Brain microvascular endothelial cell (primary cell): ENCODE measurements at regions not wholly inside any gene's neighbourhood (a gene's known extent, or its start where the extent isn't known, plus 50 kb on each side); places are given as distances from the start of the nearest gene placed in this dataset.

Source experiments
- DNase-seq: peaks from one replicate; pipeline ENCODE4 v3.0.0-alpha.2; 2020
- H3K27ac ChIP-seq: fragments of 250-450 bp; sonication (Bioruptor Pico); 2 replicates; pipeline ENCODE4 v1.5.1; 2020; ENCODE audit warnings: mild to moderate bottlenecking, moderate library complexity
- H3K27me3 ChIP-seq: fragments of 250-450 bp; sonication (Bioruptor Pico); replicated peaks from 2 replicates; pipeline ENCODE4 v1.5.1; 2020; ENCODE audit warnings: mild to moderate bottlenecking
- H3K36me3 ChIP-seq: fragments of 250-450 bp; sonication (Bioruptor Pico); replicated peaks from 2 replicates; pipeline ENCODE4 v1.5.1; 2020; ENCODE audit warnings: mild to moderate bottlenecking
- H3K4me3 ChIP-seq: 2 replicates; pipeline ENCODE4 v1.5.1; 2011; ENCODE audit warnings: low read depth, mild to moderate bottlenecking, control low read depth, low read length, moderate library complexity
- in situ Hi-C: cut with HindIII; loops from 2 replicates; pipeline ENCODE4 v1.10.0; 2017; ENCODE audit warnings: low sequenced_read_pairs, low pct_ligation_motif_present
- TF ChIP-seq, protein P1 (sequence below): IDR thresholded peaks from 2 replicates; pipeline ENCODE4 v1.5.1; 2011; ENCODE audit warnings: low read depth, mild to moderate bottlenecking, moderate library complexity, low read length, control low read depth, inconsistent platforms; ENCODE audit errors: missing control alignments

DNA sequence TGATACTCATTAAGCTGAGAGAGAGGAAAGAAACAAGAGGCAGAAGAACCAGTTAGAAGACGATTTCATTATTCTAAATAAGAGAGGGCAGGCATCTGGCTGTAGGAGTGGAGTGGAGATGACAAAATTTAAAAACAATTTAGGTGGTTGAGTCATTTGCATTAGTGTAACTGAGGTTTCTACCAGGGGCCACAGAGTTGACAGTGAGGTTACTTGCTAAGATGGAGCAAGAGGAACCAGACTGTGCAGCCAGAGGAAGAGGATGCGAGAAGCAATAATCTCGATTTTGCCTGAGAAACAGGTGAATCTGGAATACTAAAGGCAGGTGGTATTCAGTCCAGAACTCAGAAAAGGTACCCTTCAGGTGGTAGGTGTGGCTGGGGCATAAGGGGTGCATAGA, 491.9 kb downstream of the MID1IP1 start:
- no peaks in the 10 kb centered on the region for H3K36me3 ChIP-seq
- H3K4me3 ChIP-seq: no peak overlapping the region
- H3K27ac ChIP-seq: no peak overlapping the region
- TF ChIP-seq, protein P1, sequence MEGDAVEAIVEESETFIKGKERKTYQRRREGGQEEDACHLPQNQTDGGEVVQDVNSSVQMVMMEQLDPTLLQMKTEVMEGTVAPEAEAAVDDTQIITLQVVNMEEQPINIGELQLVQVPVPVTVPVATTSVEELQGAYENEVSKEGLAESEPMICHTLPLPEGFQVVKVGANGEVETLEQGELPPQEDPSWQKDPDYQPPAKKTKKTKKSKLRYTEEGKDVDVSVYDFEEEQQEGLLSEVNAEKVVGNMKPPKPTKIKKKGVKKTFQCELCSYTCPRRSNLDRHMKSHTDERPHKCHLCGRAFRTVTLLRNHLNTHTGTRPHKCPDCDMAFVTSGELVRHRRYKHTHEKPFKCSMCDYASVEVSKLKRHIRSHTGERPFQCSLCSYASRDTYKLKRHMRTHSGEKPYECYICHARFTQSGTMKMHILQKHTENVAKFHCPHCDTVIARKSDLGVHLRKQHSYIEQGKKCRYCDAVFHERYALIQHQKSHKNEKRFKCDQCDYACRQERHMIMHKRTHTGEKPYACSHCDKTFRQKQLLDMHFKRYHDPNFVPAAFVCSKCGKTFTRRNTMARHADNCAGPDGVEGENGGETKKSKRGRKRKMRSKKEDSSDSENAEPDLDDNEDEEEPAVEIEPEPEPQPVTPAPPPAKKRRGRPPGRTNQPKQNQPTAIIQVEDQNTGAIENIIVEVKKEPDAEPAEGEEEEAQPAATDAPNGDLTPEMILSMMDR: no peak
- DNase-seq: no peak
- in situ Hi-C loops: no loop called here
- no peaks in the 10 kb centered on the region for H3K27me3 ChIP-seq

- no peak for DNase-seq
- in situ Hi-C loops: no loop called here
- Histone ChIP-seq H3K27ac (no peak overlapping the region), H3K27me3 (no peaks in the 10 kb centered on the region), H3K4me3 (no peak overlapping the region), H3K36me3 (no peaks in the 10 kb centered on the region)
- TF ChIP-seq, protein P1: no peak
Measured at GRCh38 chrX:39296472-39296871, 495.2 kb downstream of the MID1IP1 start.

DNA sequence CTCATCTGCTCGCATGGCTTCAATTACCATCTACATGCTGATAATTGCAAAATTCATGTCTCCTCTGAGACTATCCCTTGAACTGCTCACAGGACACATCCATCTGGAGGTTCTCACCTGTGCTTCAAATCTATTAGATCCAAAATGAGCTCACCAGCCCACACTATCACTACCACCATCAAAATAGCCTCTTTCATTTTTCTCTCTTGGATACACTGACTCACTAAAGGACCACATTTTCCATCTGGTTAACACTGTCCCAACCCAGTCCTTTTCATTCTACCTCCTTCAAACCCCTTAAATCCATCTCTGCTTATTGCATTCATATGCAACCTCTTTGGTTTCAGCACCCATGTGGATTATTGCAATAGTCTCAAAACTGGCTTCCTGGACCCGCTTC, 497.6 kb downstream of the MID1IP1 start:
- Histone ChIP-seq H3K27ac (no peak overlapping the region), H3K36me3 (no peaks in the 10 kb centered on the region), H3K4me3 (no peak overlapping the region), H3K27me3 (no peaks in the 10 kb centered on the region)
- no peak for DNase-seq
- TF ChIP-seq, protein P1: no peak
- in situ Hi-C loops: no loop called here

- TF ChIP-seq, protein P1: no peak
- in situ Hi-C loops: no loop called here
- H3K36me3 ChIP-seq: no peaks in the 10 kb centered on the region
- no peak for DNase-seq
- no peak overlapping the region for H3K4me3 ChIP-seq
- H3K27ac ChIP-seq: no peak overlapping the region
- no peaks in the 10 kb centered on the region for H3K27me3 ChIP-seq
Measured at GRCh38 chrX:39299615-39300014, 498.4 kb downstream of the MID1IP1 start.

DNA sequence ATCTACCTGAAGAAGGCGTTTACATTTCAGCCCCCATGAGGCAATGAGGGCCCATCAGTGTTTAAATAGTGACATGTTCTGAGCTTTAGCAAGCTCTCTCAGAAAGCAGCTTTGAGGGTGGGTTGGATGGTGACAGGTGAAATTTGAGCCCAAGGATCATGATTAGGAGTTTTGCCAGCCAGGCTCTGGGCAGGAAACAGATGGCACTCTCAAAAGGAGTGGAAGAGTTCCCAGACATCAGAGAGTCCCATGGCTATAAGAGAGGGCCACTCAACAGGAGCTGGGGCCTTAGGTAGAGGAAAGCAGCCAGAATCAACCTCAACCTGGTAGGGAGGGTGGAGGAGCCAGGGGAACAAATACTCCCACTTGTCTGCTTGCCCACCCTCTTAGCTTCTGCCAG, 499.8 kb downstream of the MID1IP1 start:
- DNase-seq: no peak
- in situ Hi-C loops: no loop called here
- H3K36me3 ChIP-seq: no peaks in the 10 kb centered on the region
- TF ChIP-seq, protein P1: no peak
- no peak overlapping the region for H3K27ac ChIP-seq
- H3K4me3 ChIP-seq: no peak overlapping the region
- H3K27me3 ChIP-seq: no peaks in the 10 kb centered on the region

DNA sequence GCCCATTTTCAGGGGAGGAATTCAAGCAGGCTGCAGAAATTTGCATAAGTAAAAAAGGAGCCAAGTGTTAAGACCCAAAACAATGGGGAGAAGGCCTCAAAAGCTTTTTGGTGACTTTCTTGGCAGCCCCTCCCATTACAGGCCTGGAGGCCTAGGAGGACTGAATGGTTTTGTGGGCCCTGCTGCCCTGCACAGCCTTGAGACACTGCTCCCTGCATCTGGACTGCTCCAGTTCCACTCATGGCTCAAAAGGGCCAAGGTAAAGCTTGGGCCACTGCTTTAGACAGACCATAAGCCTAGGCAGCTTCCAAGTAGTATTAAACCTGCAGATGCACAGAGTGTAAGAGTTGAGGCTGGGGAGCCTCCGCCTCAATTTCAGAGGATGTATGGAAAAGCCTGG, 501.6 kb downstream of the MID1IP1 start:
- in situ Hi-C loops: no loop called here
- Histone ChIP-seq H3K4me3 (no peak overlapping the region), H3K27ac (no peak overlapping the region), H3K27me3 (no peaks in the 10 kb centered on the region), H3K36me3 (no peaks in the 10 kb centered on the region)
- TF ChIP-seq, protein P1: no peak
- no peak for DNase-seq
